GM19455 (cell line): ENCODE measurements at regions not wholly inside any gene's neighbourhood (a gene's known extent, or its start where the extent isn't known, plus 50 kb on each side); places are given as distances from the start of the nearest gene placed in this dataset.
"Not testable (repeated sequence)": the region's sequence is repeated elsewhere in the genome, so short reads cannot be mapped to it uniquely, and the experiment has no call there.

Experiments
- ATAC-seq: cut with Tn5 transposase; IDR thresholded peaks from one replicate; pipeline ENCODE4 v1.9.1; 2021; ENCODE audit not compliant: unreplicated experiment

DNA sequence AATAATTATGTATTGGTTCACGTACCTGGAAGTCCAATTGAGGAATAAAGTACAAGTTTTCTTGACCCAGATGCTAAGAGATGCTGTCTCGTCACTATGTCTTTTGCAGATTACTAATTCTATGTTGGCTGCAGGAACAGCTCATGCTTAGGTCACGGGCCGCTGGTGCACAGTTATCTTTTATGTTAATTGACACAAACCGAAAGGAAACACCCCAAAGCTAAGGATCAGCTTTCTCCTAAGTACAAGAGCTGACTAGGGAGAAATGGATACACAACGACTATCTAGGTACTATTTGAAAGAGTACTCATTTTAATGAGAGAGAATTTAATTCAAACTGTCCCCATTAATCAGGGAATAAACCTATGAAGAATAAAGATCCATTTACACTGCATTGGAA is 217.7 kb upstream of the SLC35G4 start:
- ATAC-seq = no peak

DNA sequence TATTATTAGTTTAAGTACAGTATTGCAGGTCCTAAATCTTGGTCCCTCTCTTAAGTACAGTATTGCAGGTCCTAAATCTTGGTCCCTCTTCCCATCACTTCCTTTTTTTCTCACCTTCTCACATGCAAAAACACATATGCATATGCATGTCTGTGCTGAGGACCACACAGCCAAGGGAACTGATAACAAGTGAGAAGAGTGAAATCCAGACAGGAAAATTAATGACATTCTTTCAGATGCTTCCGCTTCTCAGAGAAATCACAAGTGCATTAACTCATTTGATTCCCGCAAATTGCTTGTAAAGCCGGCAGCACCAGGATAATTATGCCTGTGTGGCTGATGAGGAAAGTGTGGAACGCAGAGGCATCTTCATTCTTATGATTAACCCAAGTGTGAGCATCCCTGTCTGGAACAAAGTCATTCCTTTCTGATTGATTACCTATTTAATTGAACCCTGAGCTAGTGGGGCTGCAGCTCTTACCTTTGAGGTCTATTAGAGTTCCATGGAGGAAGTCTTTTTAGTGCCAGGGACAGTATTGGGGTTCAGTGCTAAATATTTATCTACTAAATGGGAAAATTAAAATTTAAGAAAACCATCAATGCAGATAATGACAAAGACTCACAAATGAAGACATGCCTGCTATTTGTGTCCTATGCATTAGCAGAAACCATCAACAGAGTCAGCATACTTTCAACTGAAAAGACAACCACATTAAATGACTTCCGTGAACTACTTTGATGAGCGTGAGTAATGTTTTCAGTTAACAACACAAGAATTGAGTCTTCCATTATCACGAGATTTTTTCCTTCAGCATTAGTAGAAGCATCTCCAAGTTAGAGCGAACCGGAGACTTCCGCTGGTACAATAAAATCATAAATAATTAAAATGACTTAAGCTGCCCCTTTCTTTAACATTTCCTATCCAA is 220.4 kb upstream of the SLC35G4 start:
- no peak for ATAC-seq

DNA sequence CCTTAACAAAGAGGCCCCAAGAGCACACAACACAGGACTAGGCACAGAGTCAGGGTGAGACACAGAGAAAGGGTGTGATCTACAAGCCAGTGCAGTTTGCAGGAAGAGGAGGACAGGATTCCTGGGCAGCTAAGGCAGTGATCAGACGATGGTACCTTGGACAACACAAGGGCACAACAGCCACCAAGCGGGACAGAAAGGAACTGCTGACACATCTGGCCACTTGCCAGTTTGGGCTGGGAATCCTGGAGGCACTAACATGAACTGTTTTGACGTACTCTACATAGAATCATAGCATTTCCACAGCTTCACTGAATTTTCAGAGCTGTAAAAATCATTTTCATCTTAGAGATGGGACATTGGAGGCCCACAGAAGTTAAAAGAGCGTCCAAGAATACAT is 221.5 kb upstream of the SLC35G4 start:
- ATAC-seq = no peak

DNA sequence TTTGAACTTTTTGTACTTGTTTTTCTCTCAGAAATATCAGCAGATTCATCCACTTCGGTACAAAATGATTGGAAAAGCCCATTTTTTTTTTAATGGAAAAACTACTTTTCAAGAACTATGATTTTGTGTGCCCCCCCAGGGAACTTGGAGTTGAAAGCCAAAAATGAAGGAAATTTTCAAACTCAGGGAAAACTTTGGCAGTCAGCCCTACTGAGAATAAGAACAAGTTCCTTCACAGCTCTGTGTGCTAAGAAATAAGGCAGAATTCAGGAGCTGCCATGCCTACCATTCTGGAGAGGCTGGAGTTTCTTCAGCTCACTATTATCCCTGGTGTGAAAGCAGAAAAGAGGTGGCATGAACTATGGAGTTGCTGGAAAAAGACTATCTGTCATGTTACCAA is 226.0 kb upstream of the SLC35G4 start:
- no peak for ATAC-seq

DNA sequence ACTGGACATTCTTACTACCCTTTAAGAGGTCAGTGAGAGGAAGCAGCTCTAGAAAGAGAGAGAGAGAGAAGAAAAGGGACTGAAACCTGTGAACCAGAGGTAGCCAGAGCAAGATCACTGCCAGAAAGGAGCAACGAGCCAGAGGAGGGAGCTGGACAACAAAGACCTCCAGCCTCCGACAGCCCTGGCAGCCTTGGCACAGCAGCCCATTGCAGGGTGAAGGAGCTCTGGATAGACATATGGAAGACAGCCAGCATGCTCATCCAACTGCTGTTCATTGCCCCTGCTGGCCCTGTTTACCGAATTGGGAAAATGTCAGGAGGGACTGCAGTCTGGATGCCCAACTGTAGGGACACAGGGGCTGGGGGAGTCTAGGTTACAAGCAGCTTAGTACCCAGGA is 228.4 kb upstream of the SLC35G4 start:
- ATAC-seq = no peak

DNA sequence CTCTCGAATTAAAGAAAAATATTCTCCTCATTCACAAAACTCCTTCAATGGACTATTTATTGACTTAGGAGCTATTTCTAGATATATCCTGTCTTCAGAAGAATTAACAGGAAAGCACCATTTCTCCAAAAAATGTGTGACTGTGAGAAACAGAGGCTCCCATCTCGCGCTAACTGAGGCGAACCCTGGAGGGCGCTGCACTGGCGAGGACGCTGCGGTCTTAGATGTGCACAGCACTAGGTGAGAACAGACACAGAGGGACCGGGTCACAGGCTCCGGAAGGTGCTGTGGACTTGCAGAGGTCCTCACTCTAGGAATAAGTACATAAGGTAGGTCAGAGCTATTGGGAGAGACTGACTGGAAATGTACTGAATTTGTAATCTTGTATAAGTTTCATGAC is 229.7 kb upstream of the SLC35G4 start:
- ATAC-seq = no peak

DNA sequence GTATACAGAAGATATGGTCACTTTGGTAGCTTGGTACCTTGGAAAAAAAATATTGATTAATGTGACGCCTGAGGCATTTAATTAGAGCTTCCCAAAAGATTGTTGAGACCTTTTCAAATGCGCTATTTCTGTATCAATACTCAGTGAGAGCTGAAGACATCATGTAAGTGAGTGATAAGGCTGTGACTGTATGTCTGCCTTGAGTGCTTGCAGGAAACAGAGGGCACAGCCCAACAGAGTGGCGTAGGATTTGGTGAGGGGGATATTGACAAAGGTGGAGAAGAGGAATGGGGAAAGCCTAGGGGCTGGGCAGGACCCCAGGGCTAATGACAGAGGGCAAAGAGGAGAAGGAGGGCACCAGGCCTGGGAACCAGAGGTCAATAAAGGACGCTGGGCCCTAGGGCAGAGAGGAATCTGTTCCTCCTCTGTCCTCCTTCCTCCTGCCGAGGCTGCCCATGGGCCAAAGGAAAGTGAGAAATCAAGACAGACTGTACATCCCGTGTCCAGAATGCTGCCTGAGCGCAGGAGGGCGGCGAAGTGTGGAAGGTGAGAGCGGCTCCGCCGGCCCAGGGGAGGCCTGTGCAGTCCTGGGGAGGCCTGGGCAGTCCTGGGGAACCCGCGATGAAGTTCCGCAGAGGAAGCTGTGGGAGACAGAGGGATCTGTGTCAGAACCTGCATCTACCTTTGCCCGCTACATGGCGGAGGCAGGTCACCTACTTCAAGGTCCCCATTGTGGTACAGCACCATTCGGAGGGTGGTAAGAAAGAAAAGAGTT is 228.6 kb upstream of the PIEZO2 start:
- no peak for ATAC-seq

- ATAC-seq = no peak
Measured at GRCh38 chr18:11372163-11372562, 222.8 kb upstream of the PIEZO2 start.

DNA sequence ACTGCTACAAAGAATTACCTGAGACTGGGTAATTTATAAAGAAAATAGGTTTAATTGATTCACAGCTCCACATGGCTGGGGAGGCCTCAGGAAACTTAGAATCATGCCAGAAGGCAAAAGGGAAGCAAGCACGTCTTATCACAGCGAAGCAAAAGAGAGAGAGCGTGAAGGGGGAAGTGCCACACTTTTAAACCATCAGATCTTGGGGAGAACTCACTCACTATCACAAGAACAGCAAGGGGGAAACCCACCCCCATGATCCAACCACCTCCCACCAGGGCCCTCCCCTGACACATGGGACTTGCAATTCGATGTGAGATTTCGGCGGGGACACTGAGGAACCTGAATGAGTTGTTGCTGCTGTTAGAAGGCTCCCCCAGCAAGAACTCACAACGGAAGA is 220.2 kb upstream of the PIEZO2 start:
- no peak for ATAC-seq

- ATAC-seq = no peak
Measured at GRCh38 chr18:11368020-11368419, 218.7 kb upstream of the PIEZO2 start.

DNA sequence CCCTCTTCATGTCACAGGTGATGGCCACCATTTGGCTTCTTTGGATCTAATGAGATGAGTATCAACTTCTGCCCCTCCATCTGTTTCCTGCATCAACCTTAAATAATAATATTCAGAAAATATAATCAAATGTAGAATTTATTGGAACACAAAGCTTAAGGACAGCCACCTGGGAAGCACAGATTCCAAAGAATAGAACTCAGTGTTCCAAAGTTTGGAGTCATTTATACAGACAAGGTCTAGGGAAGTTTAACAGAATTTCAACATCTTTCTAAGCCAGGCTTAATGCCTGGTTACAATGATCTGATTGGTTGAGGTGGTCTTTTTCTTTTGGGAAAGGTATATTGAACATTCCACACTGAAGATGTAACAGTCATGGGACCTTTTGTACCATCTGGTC is 218.0 kb upstream of the PIEZO2 start:
- no peak for ATAC-seq

- no peak for ATAC-seq
Measured at GRCh38 chr18:11366410-11366809, 217.0 kb upstream of the PIEZO2 start.

DNA sequence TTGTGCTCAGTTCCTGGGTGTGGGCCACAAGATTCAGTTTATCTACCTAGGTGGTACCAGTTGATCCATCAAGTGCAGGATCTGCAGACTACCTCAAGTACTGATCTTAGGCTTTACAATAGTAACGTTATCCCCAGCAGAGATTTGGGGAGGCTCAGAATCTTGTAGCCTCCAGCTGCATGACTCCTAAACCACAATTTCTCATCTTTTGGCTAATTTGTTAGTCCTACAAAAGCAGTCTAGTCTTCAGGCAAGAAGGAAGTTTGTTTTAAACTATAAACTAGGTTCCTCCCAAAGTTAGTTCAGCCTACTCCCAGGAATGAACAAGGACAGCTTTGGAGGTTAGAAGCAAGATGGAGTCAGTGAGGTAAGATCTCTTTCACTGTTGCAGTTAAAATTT is 213.5 kb upstream of the PIEZO2 start:
- no peak for ATAC-seq

DNA sequence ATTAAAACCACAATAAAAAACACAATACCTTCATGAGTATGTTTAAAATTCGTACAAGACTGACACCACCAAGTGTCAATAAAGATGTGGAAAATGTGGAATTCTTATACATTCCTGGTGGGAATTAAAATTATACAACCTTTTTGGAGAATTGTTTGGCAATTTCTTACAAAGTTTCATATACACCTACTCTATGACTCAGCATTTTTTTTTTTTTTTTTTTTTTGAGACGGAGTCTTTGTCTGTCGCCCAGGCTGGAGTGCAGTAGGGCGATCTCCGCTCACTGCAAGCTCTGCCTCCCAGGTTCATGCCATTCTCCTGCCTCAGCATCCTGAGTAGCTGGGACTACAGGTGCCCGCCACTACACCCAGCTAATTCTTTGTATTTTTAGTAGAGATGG is 212.5 kb upstream of the PIEZO2 start:
- ATAC-seq = not testable (repeated sequence)

DNA sequence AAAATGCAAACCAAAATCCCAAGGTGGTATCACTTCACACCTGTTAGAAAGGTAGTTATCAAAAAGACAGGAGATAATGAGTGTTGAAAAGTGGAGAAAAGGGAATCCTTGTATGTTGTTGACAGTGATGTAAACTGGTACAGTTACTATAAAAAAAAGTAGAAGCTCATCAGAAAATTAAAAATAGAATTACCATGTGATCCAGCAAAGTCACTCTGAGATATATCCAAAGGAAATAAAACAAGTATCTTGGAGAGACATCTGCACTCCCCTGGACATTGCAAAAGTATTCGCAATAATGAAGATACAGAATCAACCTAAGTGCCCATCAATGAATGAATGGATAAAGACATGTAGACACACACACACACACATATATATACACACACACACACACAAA is 208.3 kb upstream of the PIEZO2 start:
- ATAC-seq = no peak

DNA sequence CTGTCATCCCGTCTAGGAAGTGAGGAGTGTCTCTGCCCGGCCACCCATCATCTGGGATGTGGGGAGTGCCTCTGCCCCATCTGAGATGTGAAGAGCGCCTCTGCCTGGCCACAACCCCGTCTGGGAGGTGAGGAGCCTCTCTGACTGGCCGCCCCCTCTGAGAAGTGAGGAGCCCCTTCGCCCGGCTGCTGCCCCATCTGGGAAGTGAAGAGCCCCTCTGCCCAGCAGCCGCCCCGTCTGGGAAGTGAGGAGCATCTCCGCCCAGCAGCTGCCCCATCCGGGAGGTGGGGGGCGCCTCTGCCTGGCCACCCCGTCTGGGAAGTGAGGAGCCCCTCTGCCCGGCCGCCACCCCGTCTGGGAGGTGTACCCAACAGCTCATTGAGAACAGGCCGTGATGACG is 195.2 kb upstream of the PIEZO2 start:
- not testable (repeated sequence) for ATAC-seq

DNA sequence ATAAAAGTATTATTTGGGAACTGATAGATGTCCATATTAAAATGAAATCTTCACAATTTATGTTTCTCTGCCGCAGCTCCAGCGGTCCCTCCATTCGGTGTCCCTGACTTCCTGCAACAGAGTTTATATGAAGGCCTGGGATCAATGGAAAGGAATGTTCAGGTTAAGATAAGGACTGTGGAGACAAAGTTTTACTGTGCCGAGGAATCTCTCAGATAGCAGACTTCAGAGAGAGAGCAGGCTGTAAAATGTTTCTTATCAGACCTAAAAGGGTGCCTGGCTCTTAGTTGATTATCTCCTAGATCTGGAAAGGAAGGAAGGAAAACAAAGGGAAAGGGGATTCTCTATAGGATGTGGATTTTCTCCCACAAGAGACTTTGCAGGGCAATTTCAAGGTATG is 193.7 kb upstream of the PIEZO2 start:
- no peak for ATAC-seq

- not testable (repeated sequence) for ATAC-seq
Measured at GRCh38 chr18:11342115-11342514, 192.7 kb upstream of the PIEZO2 start.

- ATAC-seq = no peak
Measured at GRCh38 chr18:11339188-11339775, 189.9 kb upstream of the PIEZO2 start.

DNA sequence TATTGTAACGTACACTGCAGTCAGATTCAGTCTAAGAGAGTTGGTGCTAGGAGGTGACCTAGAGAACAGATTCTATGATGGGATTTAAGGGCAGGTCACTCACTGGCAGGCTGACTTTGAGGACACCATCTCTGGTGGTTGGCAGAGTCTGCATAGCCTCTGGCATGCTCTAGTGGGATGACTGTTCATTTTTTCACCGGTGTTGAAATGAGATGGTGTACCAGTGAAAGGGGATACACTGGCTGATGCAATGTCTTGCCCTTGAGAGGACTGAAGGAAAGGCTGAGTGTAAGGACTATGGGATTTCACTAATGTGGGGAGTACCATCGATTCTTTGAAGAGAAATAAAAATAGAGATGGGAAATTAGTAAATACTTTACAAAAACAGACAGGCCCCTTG is 186.9 kb upstream of the PIEZO2 start:
- no peak for ATAC-seq

DNA sequence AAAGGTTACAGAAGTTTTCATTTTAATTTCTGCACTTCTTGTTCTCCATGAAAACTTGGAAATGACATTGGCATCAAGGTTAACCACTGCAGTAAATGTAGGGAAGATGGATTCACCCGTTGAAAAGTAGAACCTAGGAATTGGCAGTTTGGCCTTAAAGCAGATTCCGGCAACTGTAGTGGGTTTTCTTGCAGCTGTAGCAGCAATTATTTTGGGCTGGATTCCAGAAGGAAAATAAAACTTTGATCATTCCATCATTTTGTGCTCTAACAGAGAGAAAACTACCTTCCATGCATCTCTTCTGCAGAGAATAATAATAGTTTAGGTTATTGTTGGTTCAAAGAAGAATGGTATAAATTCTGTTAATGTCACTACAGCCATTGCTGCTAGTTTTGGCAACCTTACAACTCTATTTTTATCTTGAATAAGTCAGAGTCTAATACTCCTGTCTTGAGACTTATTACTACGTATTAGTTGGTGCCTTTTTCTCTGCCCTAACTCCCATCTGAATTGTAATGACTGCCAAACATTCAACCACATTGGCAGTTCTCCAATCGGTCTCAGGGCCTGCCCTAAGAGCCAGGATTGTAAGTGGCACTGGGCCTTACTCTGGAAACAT is 178.1 kb upstream of the PIEZO2 start:
- ATAC-seq = no peak
